GM19351 (cell line): ENCODE measurements at regions not wholly inside any gene's neighbourhood (a gene's known extent, or its start where the extent isn't known, plus 50 kb on each side); places are given as distances from the start of the nearest gene placed in this dataset.

Experiments
- ATAC-seq: cut with Tn5 transposase; IDR thresholded peaks from one replicate; pipeline ENCODE4 v1.9.1; 2021; ENCODE audit warnings: mild to moderate bottlenecking, moderate library complexity; ENCODE audit not compliant: unreplicated experiment

- ATAC-seq, result no peak
These were observed 127.0 kb downstream of the MCHR2 start for GRCh38 chr6:99867026-99867425.

GRCh38 chr6:99868074-99868702 lies 125.8 kb downstream of the MCHR2 start:
- peak; percentile 93 for ATAC-seq
